GM12873 (cell line): ENCODE measurements at regions not wholly inside any gene's neighbourhood (a gene's known extent, or its start where the extent isn't known, plus 50 kb on each side); places are given as distances from the start of the nearest gene placed in this dataset.

Source experiments
- TF ChIP-seq, protein P1 (sequence below): IDR thresholded peaks from 2 replicates; pipeline ENCODE4 v1.5.1; 2012; ENCODE audit warnings: low read depth, mild to moderate bottlenecking, moderate library complexity, low read length, control low read depth; ENCODE audit not compliant: insufficient read depth; ENCODE audit errors: missing control alignments

DNA sequence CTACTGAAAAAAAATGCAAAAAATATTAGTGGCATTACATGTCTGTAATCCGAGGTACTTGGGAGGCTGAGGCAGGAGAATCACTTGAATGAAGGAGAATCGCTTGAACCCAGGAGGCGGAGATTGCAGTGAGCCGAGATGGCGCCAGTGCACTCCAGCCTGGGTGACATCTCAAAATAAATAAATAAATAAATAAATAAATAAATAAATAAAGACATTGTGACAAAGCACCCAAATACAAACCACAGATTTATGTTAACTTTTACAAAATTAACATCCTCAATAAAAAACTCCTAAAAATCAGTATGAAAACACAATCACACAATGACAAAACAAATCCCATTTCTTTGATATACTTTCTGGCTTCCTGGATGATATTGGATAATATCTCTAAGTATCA, 808.3 kb downstream of the REEP3 start:
- TF ChIP-seq, protein P1, sequence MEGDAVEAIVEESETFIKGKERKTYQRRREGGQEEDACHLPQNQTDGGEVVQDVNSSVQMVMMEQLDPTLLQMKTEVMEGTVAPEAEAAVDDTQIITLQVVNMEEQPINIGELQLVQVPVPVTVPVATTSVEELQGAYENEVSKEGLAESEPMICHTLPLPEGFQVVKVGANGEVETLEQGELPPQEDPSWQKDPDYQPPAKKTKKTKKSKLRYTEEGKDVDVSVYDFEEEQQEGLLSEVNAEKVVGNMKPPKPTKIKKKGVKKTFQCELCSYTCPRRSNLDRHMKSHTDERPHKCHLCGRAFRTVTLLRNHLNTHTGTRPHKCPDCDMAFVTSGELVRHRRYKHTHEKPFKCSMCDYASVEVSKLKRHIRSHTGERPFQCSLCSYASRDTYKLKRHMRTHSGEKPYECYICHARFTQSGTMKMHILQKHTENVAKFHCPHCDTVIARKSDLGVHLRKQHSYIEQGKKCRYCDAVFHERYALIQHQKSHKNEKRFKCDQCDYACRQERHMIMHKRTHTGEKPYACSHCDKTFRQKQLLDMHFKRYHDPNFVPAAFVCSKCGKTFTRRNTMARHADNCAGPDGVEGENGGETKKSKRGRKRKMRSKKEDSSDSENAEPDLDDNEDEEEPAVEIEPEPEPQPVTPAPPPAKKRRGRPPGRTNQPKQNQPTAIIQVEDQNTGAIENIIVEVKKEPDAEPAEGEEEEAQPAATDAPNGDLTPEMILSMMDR, result no peak

DNA sequence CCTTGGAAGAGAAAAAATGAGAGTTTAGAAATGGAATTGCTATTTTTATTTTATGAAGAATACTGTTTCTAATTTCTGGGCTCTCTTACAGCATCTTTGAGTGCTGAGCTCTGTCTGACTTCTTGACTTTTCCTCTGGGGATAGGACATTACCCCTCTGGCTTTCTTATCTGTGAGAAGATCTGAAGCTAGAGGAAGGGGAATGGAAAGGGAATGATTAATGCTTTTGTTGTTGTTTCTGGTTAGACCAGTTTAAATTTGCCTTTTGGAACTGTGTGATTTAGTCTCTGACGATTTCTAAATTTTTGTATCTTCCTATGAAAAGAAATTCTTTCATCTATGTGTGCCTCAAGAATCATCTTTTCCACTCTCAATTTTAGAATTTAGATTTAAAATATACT, 811.4 kb downstream of the REEP3 start:
- TF ChIP-seq, protein P1, result no peak

DNA sequence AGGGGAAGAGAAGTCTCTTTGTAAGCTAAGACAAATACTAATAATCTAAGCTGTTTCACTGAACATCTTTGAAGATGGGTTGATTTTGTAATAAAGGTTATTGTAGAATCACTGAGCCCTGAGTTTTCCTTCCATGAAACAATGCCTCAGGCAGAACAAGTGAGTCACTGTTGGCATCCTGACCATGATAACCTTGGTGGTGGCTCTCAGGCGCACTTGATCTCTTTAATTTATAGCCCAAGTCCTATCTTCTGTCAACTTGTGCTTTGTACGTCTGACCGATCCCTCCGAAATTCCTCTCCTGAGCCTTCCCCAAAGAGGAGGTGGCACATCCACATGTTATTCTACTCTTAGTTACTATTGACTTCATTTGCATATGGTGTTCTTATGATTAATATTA, 812.9 kb downstream of the REEP3 start:
- TF ChIP-seq, protein P1, result no peak

DNA sequence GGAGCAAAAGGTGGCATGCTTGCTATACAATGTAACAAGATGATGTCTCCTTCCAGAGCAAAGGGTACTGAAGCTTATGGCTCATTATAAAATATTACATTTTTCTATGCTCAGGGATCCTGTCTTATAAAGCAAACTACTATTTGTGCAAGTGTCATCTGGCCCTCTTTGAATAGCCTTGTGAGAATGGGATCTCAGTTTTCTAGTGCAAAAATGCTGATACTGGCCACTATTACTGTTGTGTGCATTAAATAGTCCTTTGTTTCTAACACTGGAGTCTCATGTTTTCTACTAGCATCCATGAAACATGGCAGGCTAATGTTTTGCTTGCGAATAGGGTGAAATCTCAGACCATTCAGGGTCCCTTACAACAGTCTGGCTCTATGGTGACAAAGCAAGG, 823.0 kb downstream of the REEP3 start:
- TF ChIP-seq, protein P1, result no peak

DNA sequence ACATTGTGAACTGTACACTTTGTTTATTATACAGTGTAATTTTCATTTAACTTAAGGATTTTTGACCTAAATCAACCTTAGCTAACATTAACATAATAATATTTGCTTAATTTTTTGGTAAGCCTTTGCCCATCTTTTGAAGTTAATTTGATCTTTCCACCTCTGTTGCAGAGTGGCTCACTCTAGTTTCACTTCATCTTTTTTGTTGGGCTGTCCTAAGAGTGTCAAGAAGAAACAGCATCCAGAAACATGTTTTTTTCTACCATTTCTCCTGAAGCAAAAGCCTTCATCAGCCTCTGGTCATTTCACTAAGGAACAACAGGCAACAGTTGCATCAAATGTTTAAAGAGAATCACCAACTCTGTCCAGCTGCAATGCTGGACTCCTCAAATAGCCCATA, 824.7 kb downstream of the REEP3 start:
- TF ChIP-seq, protein P1, result no peak

DNA sequence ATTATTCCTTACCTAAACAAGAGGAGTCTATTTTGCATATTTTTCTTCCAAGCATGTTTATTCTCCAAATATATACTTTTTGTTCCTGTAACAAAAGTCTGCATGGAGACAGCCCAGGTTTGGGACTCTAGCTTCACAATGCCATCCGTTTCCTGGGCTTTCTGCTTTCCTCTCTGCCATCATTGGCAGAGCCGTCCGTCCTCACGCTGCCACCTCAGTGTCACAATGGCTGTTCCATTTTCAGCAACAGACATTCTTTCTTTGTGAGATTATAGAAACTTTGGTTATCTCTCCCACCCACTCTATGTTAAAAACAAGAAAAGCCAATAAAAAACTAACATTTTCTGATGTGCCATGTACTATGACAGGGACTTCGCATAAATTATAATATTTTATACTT, 825.2 kb downstream of the REEP3 start:
- TF ChIP-seq, protein P1, result no peak

DNA sequence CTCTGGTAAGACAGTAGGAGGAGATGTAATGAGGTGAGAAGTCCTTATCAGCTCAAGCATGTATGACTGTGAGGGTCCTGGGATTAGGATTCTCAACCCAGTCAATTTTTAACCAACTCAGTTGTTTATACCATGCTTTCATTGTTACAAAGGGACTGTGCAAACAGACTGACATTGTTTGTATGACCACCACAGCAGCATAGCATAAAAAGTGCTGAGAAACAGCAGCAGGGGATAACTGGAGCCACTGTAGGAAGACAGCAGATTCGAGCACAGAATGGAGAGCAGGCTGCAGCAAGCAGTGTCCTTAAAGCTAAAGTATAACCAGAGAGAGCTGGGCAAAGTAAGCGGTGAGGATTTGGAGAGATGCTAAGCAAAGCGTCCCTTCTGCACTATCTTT, 829.5 kb downstream of the REEP3 start:
- TF ChIP-seq, protein P1, result no peak
